Sigmoid colon (tissue), 6 donors: ENCODE measurements at regions not wholly inside any gene's neighbourhood (a gene's known extent, or its start where the extent isn't known, plus 50 kb on each side); places are given as distances from the start of the nearest gene placed in this dataset.

ENCODE experiments used
- DNase-seq: peaks from one replicate; pipeline ENCODE4 v3.0.0-alpha.2; 2019
- H3K27ac ChIP-seq, 4 donors: fragments of 200-600 bp; sonication (generic); one replicate each; pipeline ENCODE4 v1.5.1; 2016 to 2019; ENCODE audit warnings: mild to moderate bottlenecking in 1 of 4
- H3K27me3 ChIP-seq, 3 donors: fragments of 200-600 bp; sonication (generic); one replicate each; pipeline ENCODE4 v1.5.1; 2019; ENCODE audit warnings: mild to moderate bottlenecking in 1 of 3
- H3K36me3 ChIP-seq, 4 donors: fragments of 200-600 bp; sonication (generic); one replicate each; pipeline ENCODE4 v1.5.1; 2016 to 2019
- H3K4me1 ChIP-seq, 4 donors: fragments of 200-600 bp; sonication (generic); one replicate each; pipeline ENCODE4 v1.5.1; 2017 to 2019
- H3K4me3 ChIP-seq, 4 donors: fragments of 200-600 bp; sonication (generic); one replicate each; pipeline ENCODE4 v1.5.1; 2017 to 2019; ENCODE audit warnings: mild to moderate bottlenecking in 2 of 4, moderate library complexity in 1 of 4
- H3K9me3 ChIP-seq, 4 donors: fragments of 200-600 bp in 3 of 4; sonication (generic) in 3 of 4; one replicate each; pipeline versions ENCODE4 v1.5.1 to v1.6.1; 2013 to 2019
- EP300 ChIP-seq, 4 donors: sonication (generic); formaldehyde crosslinking; IDR thresholded peaks; one replicate each; pipeline ENCODE4 v1.6.1; 2017; ENCODE audit warnings: antibody characterized with exemption in 4 of 4
- POLR2A ChIP-seq, 2 donors: fragments of 450-650 bp; IDR thresholded peaks; one replicate each; pipeline ENCODE4 v1.6.1; 2016; ENCODE audit warnings: antibody characterized with exemption in 2 of 2, mild to moderate bottlenecking in 2 of 2, moderate library complexity in 2 of 2
- POLR2AphosphoS5 ChIP-seq, 4 donors: sonication (generic); formaldehyde crosslinking; IDR thresholded peaks; one replicate each; pipeline ENCODE4 v1.6.1; 2017; ENCODE audit warnings: antibody characterized with exemption in 4 of 4
- WGBS, 2 donors: extraction: QIAGEN DNeasy Blood & Tissue Kit; methylation state at CpG; one replicate each; pipeline ENCODE4 v1.1.7; 2013; 5-methylcytosine and 5-hydroxymethylcytosine counted together
- intact Hi-C: fragments of 100-400 bp; cut with DNase I; formaldehyde crosslinking; loops from one replicate; pipeline ENCODE4 v1.15.1; 2023
- TF ChIP-seq, protein P1 (sequence below), 4 experiments: fragments of 450-650 bp in 3 of 4; fragments of 200-600 bp in 1 of 4; IDR thresholded peaks; one replicate each; pipeline ENCODE4 v1.5.1; 2016 to 2019; ENCODE audit warnings: antibody characterized with exemption in 4 of 4, mild to moderate bottlenecking in 3 of 4, moderate library complexity in 2 of 4
- donor health status: healthy with polysubstance abuse.
- donor health status: healthy.

DNA sequence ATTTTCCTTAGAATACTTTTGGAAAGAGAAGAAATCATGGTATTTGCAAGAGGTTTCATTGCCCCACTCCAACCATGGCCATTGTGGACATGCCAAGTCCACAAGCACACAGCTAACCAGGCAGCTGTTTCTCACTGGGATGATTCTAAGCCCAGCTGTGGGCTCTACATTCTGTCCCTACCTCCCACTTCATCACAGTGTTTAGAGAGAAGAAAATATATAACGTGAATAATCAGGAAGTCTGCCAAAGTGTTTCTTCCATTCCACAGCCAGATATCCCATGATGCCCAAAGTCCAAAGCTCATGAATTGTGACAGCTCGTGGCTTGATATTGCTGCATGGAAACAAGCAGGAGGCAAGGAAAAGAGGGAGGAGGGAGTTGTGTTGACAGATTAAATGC is 433.7 kb upstream of the GYPC start:
- H3K27ac ChIP-seq = no peak overlapping the region
- H3K36me3 ChIP-seq = no peaks in the 10 kb centered on the region
- H3K27me3 ChIP-seq = no peaks in the 10 kb centered on the region
- no peaks in the 10 kb centered on the region for H3K4me1 ChIP-seq
- no peak for DNase-seq
- 10 to 58% methylated on average over 2 of the region's 2 CpGs for WGBS, 2 donors
- TF ChIP-seq EP300 (IDR thresholded peaks at IDR 0.05) = no peak
- TF ChIP-seq, protein P1, sequence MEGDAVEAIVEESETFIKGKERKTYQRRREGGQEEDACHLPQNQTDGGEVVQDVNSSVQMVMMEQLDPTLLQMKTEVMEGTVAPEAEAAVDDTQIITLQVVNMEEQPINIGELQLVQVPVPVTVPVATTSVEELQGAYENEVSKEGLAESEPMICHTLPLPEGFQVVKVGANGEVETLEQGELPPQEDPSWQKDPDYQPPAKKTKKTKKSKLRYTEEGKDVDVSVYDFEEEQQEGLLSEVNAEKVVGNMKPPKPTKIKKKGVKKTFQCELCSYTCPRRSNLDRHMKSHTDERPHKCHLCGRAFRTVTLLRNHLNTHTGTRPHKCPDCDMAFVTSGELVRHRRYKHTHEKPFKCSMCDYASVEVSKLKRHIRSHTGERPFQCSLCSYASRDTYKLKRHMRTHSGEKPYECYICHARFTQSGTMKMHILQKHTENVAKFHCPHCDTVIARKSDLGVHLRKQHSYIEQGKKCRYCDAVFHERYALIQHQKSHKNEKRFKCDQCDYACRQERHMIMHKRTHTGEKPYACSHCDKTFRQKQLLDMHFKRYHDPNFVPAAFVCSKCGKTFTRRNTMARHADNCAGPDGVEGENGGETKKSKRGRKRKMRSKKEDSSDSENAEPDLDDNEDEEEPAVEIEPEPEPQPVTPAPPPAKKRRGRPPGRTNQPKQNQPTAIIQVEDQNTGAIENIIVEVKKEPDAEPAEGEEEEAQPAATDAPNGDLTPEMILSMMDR (IDR thresholded peaks at IDR 0.05) = no peak
- no peak for TF ChIP-seq POLR2A (IDR thresholded peaks at IDR 0.05)
- no peak for TF ChIP-seq POLR2AphosphoS5 (IDR thresholded peaks at IDR 0.05)
- H3K9me3 ChIP-seq = no peaks in the 10 kb centered on the region
- no peak overlapping the region for H3K4me3 ChIP-seq
- intact Hi-C loops = no loop called here

DNA sequence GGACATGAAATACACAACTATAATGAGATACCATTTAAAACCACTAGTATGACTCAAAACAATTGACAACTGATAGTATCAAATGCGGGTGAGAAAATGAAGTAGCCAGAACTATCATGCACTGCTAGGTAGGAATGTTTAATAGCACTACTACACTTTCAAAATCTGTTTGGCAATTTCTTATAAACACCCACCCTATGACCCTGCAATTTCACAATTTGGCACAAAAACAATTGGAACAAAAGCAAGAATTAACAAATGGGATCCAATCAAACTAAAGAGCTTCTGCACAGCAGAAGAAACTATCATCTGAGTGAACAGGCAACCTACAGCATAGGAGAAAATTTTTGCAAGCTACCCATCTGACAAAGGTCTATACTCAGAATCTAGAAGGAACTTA is 431.2 kb upstream of the GYPC start:
- Histone ChIP-seq H3K27ac (no peak overlapping the region), H3K4me1 (no peaks in the 10 kb centered on the region), H3K27me3 (no peaks in the 10 kb centered on the region), H3K9me3 (peaks cover 0 to 7% (median 4%) of the 10 kb centered on the region in 4 donors), H3K4me3 (no peak overlapping the region), H3K36me3 (no peaks in the 10 kb centered on the region)
- intact Hi-C loops = no loop called here
- 93 to 98% methylated on average over 1 of the region's 1 CpG for WGBS, 2 donors
- no peak for DNase-seq
- no peak for TF ChIP-seq EP300 (IDR thresholded peaks at IDR 0.05)
- no peak for TF ChIP-seq POLR2AphosphoS5 (IDR thresholded peaks at IDR 0.05)
- TF ChIP-seq, protein P1 (IDR thresholded peaks at IDR 0.05) = no peak
- TF ChIP-seq POLR2A (IDR thresholded peaks at IDR 0.05) = no peak

DNA sequence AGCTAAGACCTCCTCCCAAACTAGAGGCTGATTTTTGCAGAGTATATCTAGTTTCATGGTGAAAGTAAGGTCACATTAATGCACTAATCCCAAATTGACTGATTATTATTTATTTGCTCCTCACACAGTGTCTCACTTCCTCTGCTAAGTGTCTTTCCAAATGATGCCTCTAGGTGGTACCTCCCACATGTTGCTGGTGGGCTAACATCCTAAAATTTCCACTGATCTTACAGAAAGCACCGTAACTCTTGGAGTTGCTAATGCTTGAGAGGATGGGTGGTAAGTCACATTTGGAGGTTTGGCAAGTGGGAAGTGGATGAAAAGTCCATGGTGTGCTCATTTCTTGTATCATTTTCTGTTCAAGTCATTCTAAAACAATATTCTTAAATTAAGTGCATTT is 428.7 kb upstream of the GYPC start:
- 77 to 83% methylated on average over 1 of the region's 1 CpG for WGBS, 2 donors
- Histone ChIP-seq H3K27ac (no peak overlapping the region), H3K9me3 (peaks cover 0 to 7% (median 4%) of the 10 kb centered on the region in 4 donors), H3K4me3 (no peak overlapping the region), H3K36me3 (no peaks in the 10 kb centered on the region), H3K27me3 (no peaks in the 10 kb centered on the region), H3K4me1 (no peaks in the 10 kb centered on the region)
- TF ChIP-seq, protein P1 (IDR thresholded peaks at IDR 0.05) = no peak
- no peak for TF ChIP-seq EP300 (IDR thresholded peaks at IDR 0.05)
- TF ChIP-seq POLR2AphosphoS5 (IDR thresholded peaks at IDR 0.05) = no peak
- no peak for TF ChIP-seq POLR2A (IDR thresholded peaks at IDR 0.05)
- intact Hi-C loops = no loop called here
- DNase-seq = no peak

DNA sequence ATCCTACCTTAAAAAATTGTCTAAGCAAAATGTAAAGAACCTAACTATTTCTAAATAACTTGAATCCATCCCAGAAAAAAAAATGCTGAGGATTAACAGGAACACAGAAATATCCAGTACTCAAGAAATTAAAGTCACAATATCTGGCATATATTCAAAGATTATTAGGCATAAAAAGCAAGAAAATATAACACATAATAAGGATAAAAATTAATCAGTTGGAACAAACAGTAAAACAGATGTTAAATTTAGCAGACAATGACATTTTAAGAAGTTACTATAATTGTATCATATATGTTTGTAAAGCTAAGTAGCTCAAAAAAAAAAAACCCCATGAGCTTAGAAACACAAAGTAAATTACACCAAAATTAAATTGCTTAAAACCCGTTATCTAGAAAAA is 427.4 kb upstream of the GYPC start:
- no peak overlapping the region for H3K4me3 ChIP-seq
- no peaks in the 10 kb centered on the region for H3K27me3 ChIP-seq
- DNase-seq = no peak
- no peak overlapping the region for H3K27ac ChIP-seq
- H3K36me3 ChIP-seq = no peaks in the 10 kb centered on the region
- no peaks in the 10 kb centered on the region for H3K4me1 ChIP-seq
- 74 to 81% methylated on average over 1 of the region's 1 CpG for WGBS, 2 donors
- TF ChIP-seq, protein P1 (IDR thresholded peaks at IDR 0.05) = no peak
- no peak for TF ChIP-seq POLR2AphosphoS5 (IDR thresholded peaks at IDR 0.05)
- no peak for TF ChIP-seq POLR2A (IDR thresholded peaks at IDR 0.05)
- TF ChIP-seq EP300 (IDR thresholded peaks at IDR 0.05) = no peak
- H3K9me3 ChIP-seq = peaks cover 0 to 7% (median 4%) of the 10 kb centered on the region in 4 donors
- intact Hi-C loops = no loop called here

DNA sequence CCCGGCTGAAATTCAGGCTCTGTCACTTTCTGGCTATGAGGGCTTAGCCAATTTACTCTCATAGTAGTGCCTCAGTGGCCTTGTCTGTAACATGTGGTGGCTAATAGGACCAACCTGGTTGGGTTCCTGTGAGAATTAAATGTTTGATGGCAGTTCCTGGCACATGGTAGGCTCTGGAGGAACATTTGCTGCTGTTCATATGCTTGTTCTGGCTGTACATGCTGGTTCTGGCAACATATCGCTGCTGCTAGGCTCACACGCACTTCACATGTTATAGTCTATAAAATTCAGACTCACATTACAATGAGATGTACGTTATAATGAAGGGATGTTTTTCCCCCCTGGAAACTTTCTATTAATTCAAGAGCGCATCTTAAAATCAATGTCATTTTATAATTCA is 417.7 kb upstream of the GYPC start:
- intact Hi-C loops = no loop called here
- H3K36me3 ChIP-seq = no peaks in the 10 kb centered on the region
- H3K27ac ChIP-seq = no peak overlapping the region
- no peaks in the 10 kb centered on the region for H3K27me3 ChIP-seq
- no peak for DNase-seq
- 81 to 93% methylated on average over 5 of the region's 5 CpGs for WGBS, 2 donors
- no peaks in the 10 kb centered on the region for H3K4me1 ChIP-seq
- no peak overlapping the region for H3K4me3 ChIP-seq
- TF ChIP-seq, protein P1 (IDR thresholded peaks at IDR 0.05) = no peak
- TF ChIP-seq EP300 (IDR thresholded peaks at IDR 0.05) (no peak), POLR2AphosphoS5 (IDR thresholded peaks at IDR 0.05) (no peak), POLR2A (IDR thresholded peaks at IDR 0.05) (no peak)
- no peaks in the 10 kb centered on the region for H3K9me3 ChIP-seq
